ENCODE measurements at regions not wholly inside any gene's neighbourhood (a gene's known extent, or its start where the extent isn't known, plus 50 kb on each side); places are given as distances from the start of the nearest gene placed in this dataset.
A peak's percentile ranks its signal among the peaks of the same experiment; 100 is the strongest.

- H2AFZ ChIP-seq (ENCODE audit: low read length) = no peak overlapping the region
- no CpG with 5 or more reads among the region's 4 CpGs for WGBS, 2 donors (ENCODE audit: extremely low coverage in 2 of 2, insufficient read length in 2 of 2, insufficient replicate concordance in 1 of 2)
- DNase-seq (ENCODE audit: low spot score) = no peak
These were observed 498.3 kb downstream of the BUD13 start for GRCh38 chr11:116274521-116274920.

GRCh38 chr11:116272181-116272789 is 500.5 kb downstream of the BUD13 start:
- Histone ChIP-seq H3K23ac (ENCODE audit: low read depth, low read length, poor library complexity) (no peak overlapping the region), H2AFZ (ENCODE audit: low read length) (no peak overlapping the region), H2BK15ac (ENCODE audit: low read length) (no peak overlapping the region), H4K91ac (ENCODE audit: low read depth, low read length, poor library complexity) (no peak overlapping the region), H3K79me1 (ENCODE audit: low read depth, low read length) (no peaks in the 10 kb centered on the region), H3K36me3 (replicated peaks in 1 of 2; ENCODE audit: control insufficient read depth in 2 of 2, insufficient read depth in 2 of 2, low read length in 2 of 2) (no peaks in the 10 kb centered on the region), H4K8ac (ENCODE audit: low read depth, low read length) (no peak overlapping the region), H3K4ac (ENCODE audit: low read length) (no peak overlapping the region), H2AK5ac (ENCODE audit: low read depth, low read length) (no peak overlapping the region), H3K4me3 (ENCODE audit: low read length in 2 of 2) (no peak overlapping the region), H3K9me3 (replicated peaks in 1 of 2; ENCODE audit: control insufficient read depth in 2 of 2, insufficient read depth in 1 of 2, low read depth in 1 of 2, low read length in 2 of 2) (no peaks in the 10 kb centered on the region), H3K18ac (ENCODE audit: low read length) (peak overlapping the region; percentile 5), H3K4me2 (ENCODE audit: insufficient read depth, low read length, poor library complexity, severe bottlenecking) (no peak overlapping the region), H3K27ac (replicated peaks; ENCODE audit: low read length) (no peak overlapping the region), H2BK120ac (ENCODE audit: low read depth, low read length) (no peak overlapping the region), H3K14ac (ENCODE audit: low read length) (peak overlapping the region; percentile 15), H3K4me1 (ENCODE audit: control insufficient read depth in 2 of 2, insufficient read depth in 1 of 2, low read depth in 1 of 2, low read length in 2 of 2) (peaks cover 0 to 2% of the 10 kb centered on the region in 2 donors), H2BK12ac (ENCODE audit: low read length) (no peak overlapping the region), H3K9ac (ENCODE audit: low read depth, low read length, poor library complexity) (no peak overlapping the region), H3K27me3 (ENCODE audit: control insufficient read depth in 3 of 3, insufficient read depth in 3 of 3, low read depth in 1 of 3, low read length in 3 of 3) (peaks cover 0 to 4% (median 0%) of the 10 kb centered on the region in 3 experiments), H2BK5ac (ENCODE audit: low read length) (peak overlapping the region; percentile 30)
- DNase-seq (ENCODE audit: low spot score) = no peak
- WGBS, 2 donors (ENCODE audit: extremely low coverage in 2 of 2, insufficient read length in 2 of 2, insufficient replicate concordance in 1 of 2) = no CpG with 5 or more reads among the region's 8 CpGs

More at GRCh38 chr11:116274521-116274920, 498.3 kb downstream of the BUD13 start:
- H3K27me3 ChIP-seq (ENCODE audit: control insufficient read depth in 3 of 3, insufficient read depth in 3 of 3, low read depth in 1 of 3, low read length in 3 of 3) = peaks cover 0 to 4% (median 0%) of the 10 kb centered on the region in 3 experiments
- H3K4me1 ChIP-seq (ENCODE audit: control insufficient read depth in 2 of 2, insufficient read depth in 1 of 2, low read depth in 1 of 2, low read length in 2 of 2) = peaks cover 0 to 2% of the 10 kb centered on the region in 2 donors
- no peak overlapping the region for H2AK5ac ChIP-seq (ENCODE audit: low read depth, low read length)
- H2BK12ac ChIP-seq (ENCODE audit: low read length) = no peak overlapping the region
- H3K9ac ChIP-seq (ENCODE audit: low read depth, low read length, poor library complexity) = no peak overlapping the region
- H3K36me3 ChIP-seq (replicated peaks in 1 of 2; ENCODE audit: control insufficient read depth in 2 of 2, insufficient read depth in 2 of 2, low read length in 2 of 2) = no peaks in the 10 kb centered on the region
- no peak overlapping the region for H3K4me3 ChIP-seq (ENCODE audit: low read length in 2 of 2)
- no peak overlapping the region for H3K14ac ChIP-seq (ENCODE audit: low read length)
- no peak overlapping the region for H2BK15ac ChIP-seq (ENCODE audit: low read length)
- H3K4me2 ChIP-seq (ENCODE audit: insufficient read depth, low read length, poor library complexity, severe bottlenecking) = no peak overlapping the region
- H2BK120ac ChIP-seq (ENCODE audit: low read depth, low read length) = no peak overlapping the region
- H2BK5ac ChIP-seq (ENCODE audit: low read length) = no peak overlapping the region
- no peaks in the 10 kb centered on the region for H3K79me1 ChIP-seq (ENCODE audit: low read depth, low read length)
- no peak overlapping the region for H3K4ac ChIP-seq (ENCODE audit: low read length)
- no peak overlapping the region for H4K91ac ChIP-seq (ENCODE audit: low read depth, low read length, poor library complexity)
- no peak overlapping the region for H4K8ac ChIP-seq (ENCODE audit: low read depth, low read length)
- no peak overlapping the region for H3K27ac ChIP-seq (replicated peaks; ENCODE audit: low read length)
- H3K23ac ChIP-seq (ENCODE audit: low read depth, low read length, poor library complexity) = no peak overlapping the region
- no peak overlapping the region for H3K18ac ChIP-seq (ENCODE audit: low read length)
- no peaks in the 10 kb centered on the region for H3K9me3 ChIP-seq (replicated peaks in 1 of 2; ENCODE audit: control insufficient read depth in 2 of 2, insufficient read depth in 1 of 2, low read depth in 1 of 2, low read length in 2 of 2)

GRCh38 chr11:116271479-116271878 is 501.3 kb downstream of the BUD13 start:
- H2BK5ac ChIP-seq (ENCODE audit: low read length) = no peak overlapping the region
- H2BK120ac ChIP-seq (ENCODE audit: low read depth, low read length) = no peak overlapping the region
- no peak overlapping the region for H3K4me2 ChIP-seq (ENCODE audit: insufficient read depth, low read length, poor library complexity, severe bottlenecking)
- no peak overlapping the region for H3K23ac ChIP-seq (ENCODE audit: low read depth, low read length, poor library complexity)
- H3K4me3 ChIP-seq (ENCODE audit: low read length in 2 of 2) = no peak overlapping the region
- no peaks in the 10 kb centered on the region for H3K36me3 ChIP-seq (replicated peaks in 1 of 2; ENCODE audit: control insufficient read depth in 2 of 2, insufficient read depth in 2 of 2, low read length in 2 of 2)
- peaks cover 0 to 5% of the 10 kb centered on the region in 2 donors for H3K4me1 ChIP-seq (ENCODE audit: control insufficient read depth in 2 of 2, insufficient read depth in 1 of 2, low read depth in 1 of 2, low read length in 2 of 2)
- WGBS, 2 donors (ENCODE audit: extremely low coverage in 2 of 2, insufficient read length in 2 of 2, insufficient replicate concordance in 1 of 2) = no CpG with 5 or more reads among the region's 6 CpGs
- no peak overlapping the region for H2BK12ac ChIP-seq (ENCODE audit: low read length)
- no peak for DNase-seq (ENCODE audit: low spot score)
- no peak overlapping the region for H3K27ac ChIP-seq (replicated peaks; ENCODE audit: low read length)
- H2AK5ac ChIP-seq (ENCODE audit: low read depth, low read length) = no peak overlapping the region
- H3K9ac ChIP-seq (ENCODE audit: low read depth, low read length, poor library complexity) = no peak overlapping the region
- H3K9me3 ChIP-seq (replicated peaks in 1 of 2; ENCODE audit: control insufficient read depth in 2 of 2, insufficient read depth in 1 of 2, low read depth in 1 of 2, low read length in 2 of 2) = no peaks in the 10 kb centered on the region
- H4K8ac ChIP-seq (ENCODE audit: low read depth, low read length) = no peak overlapping the region
- H3K79me1 ChIP-seq (ENCODE audit: low read depth, low read length) = no peaks in the 10 kb centered on the region
- no peak overlapping the region for H2AFZ ChIP-seq (ENCODE audit: low read length)
- H2BK15ac ChIP-seq (ENCODE audit: low read length) = no peak overlapping the region
- H3K18ac ChIP-seq (ENCODE audit: low read length) = no peak overlapping the region
- no peak overlapping the region for H3K14ac ChIP-seq (ENCODE audit: low read length)
- H4K91ac ChIP-seq (ENCODE audit: low read depth, low read length, poor library complexity) = no peak overlapping the region
- H3K27me3 ChIP-seq (ENCODE audit: control insufficient read depth in 3 of 3, insufficient read depth in 3 of 3, low read depth in 1 of 3, low read length in 3 of 3) = peaks cover 0 to 4% (median 0%) of the 10 kb centered on the region in 3 experiments
- H3K4ac ChIP-seq (ENCODE audit: low read length) = no peak overlapping the region

- WGBS, 2 donors (ENCODE audit: extremely low coverage in 2 of 2, insufficient read length in 2 of 2, insufficient replicate concordance in 1 of 2) = no CpG with 5 or more reads among the region's 5 CpGs
- no peaks in the 10 kb centered on the region for H3K27me3 ChIP-seq (ENCODE audit: control insufficient read depth in 3 of 3, insufficient read depth in 3 of 3, low read depth in 1 of 3, low read length in 3 of 3)
These were observed 505.6 kb downstream of the BUD13 start for GRCh38 chr11:116267146-116267545.

More at GRCh38 chr11:116267146-116267545, 505.6 kb downstream of the BUD13 start:
- Histone ChIP-seq H3K36me3 (replicated peaks in 1 of 2; ENCODE audit: control insufficient read depth in 2 of 2, insufficient read depth in 2 of 2, low read length in 2 of 2) (no peaks in the 10 kb centered on the region), H3K9me3 (replicated peaks in 1 of 2; ENCODE audit: control insufficient read depth in 2 of 2, insufficient read depth in 1 of 2, low read depth in 1 of 2, low read length in 2 of 2) (peaks cover 0 to 2% of the 10 kb centered on the region in 2 donors), H3K9ac (ENCODE audit: low read depth, low read length, poor library complexity) (no peak overlapping the region), H3K14ac (ENCODE audit: low read length) (no peak overlapping the region), H2BK15ac (ENCODE audit: low read length) (no peak overlapping the region), H2BK5ac (ENCODE audit: low read length) (no peak overlapping the region), H2AFZ (ENCODE audit: low read length) (no peak overlapping the region), H2AK5ac (ENCODE audit: low read depth, low read length) (no peak overlapping the region), H2BK120ac (ENCODE audit: low read depth, low read length) (no peak overlapping the region), H4K91ac (ENCODE audit: low read depth, low read length, poor library complexity) (no peak overlapping the region), H3K18ac (ENCODE audit: low read length) (no peak overlapping the region), H4K8ac (ENCODE audit: low read depth, low read length) (no peak overlapping the region), H3K4me1 (ENCODE audit: control insufficient read depth in 2 of 2, insufficient read depth in 1 of 2, low read depth in 1 of 2, low read length in 2 of 2) (peaks cover 2 to 24% of the 10 kb centered on the region in 2 donors), H3K79me1 (ENCODE audit: low read depth, low read length) (no peaks in the 10 kb centered on the region), H3K4me2 (ENCODE audit: insufficient read depth, low read length, poor library complexity, severe bottlenecking) (no peak overlapping the region), H3K23ac (ENCODE audit: low read depth, low read length, poor library complexity) (no peak overlapping the region), H2BK12ac (ENCODE audit: low read length) (no peak overlapping the region), H3K4ac (ENCODE audit: low read length) (no peak overlapping the region), H3K27ac (replicated peaks; ENCODE audit: low read length) (no peak overlapping the region), H3K4me3 (ENCODE audit: low read length in 2 of 2) (no peak overlapping the region)
- DNase-seq (ENCODE audit: low spot score) = no peak

Measured in neuronal stem cell (in vitro differentiated cells).